T-cell (primary cell): ENCODE measurements at regions not wholly inside any gene's neighbourhood (a gene's known extent, or its start where the extent isn't known, plus 50 kb on each side); places are given as distances from the start of the nearest gene placed in this dataset.

Experiments
- ATAC-seq, 4 experiments: fragments of 200-7000 bp in 3 of 4; fragments of 150-1000 bp in 1 of 4; cut with Tn5 transposase; replicated peaks in 1 of 4; 1 replicate in 3 of 4; 2 replicates in 1 of 4; pipeline ENCODE4 v1.10.0; 2021; ENCODE audit warnings: moderate library complexity in 3 of 4, mild to moderate bottlenecking in 2 of 4, moderate number of reproducible peaks in 1 of 4
- CTCF ChIA-PET, 2 donors: fragments of 300-600 bp; sonication (Branson Sonifier 250); formaldehyde crosslinking; loops; one replicate each; lab custom pipeline; 2022; ENCODE audit warnings: antibody characterized with exemption in 2 of 2; lab: Charles Lee
- POLR2A ChIA-PET, 2 donors: fragments of 300-600 bp; sonication (Branson Sonifier 250); formaldehyde crosslinking; loops; one replicate each; lab custom pipeline; 2022; ENCODE audit warnings: antibody characterized with exemption in 2 of 2; lab: Charles Lee
- DNase-seq, 35 experiments: peaks; one replicate each; pipeline versions ENCODE4 v3.0.0 to v3.0.0-alpha.2; 2013 to 2023
- H3K27ac ChIP-seq: one replicate; pipeline ENCODE4 v1.5.1; 2013; ENCODE audit warnings: low read length
- H3K27me3 ChIP-seq, 2 experiments: replicated peaks in 1 of 2; 1 replicate in 1 of 2; 2 replicates in 1 of 2; pipeline versions ENCODE4 v1.6.1 to v1.7.0; 2013; ENCODE audit warnings: low read length in 1 of 2, mixed read lengths in 1 of 2; ENCODE audit not compliant: control insufficient read depth in 2 of 2, insufficient read depth in 2 of 2; ENCODE audit errors: extremely low read depth in 1 of 2
- H3K36me3 ChIP-seq, 2 donors: 1 replicate in 1 of 2; 2 replicates in 1 of 2; pipeline versions ENCODE4 v1.6.1 to v1.7.0; 2013; ENCODE audit warnings: low read length in 1 of 2; ENCODE audit not compliant: control insufficient read depth in 2 of 2, insufficient read depth in 1 of 2; ENCODE audit errors: extremely low read depth in 1 of 2
- H3K4me1 ChIP-seq, 2 experiments: 1 replicate in 1 of 2; 2 replicates in 1 of 2; pipeline versions ENCODE4 v1.6.1 to v1.7.0; 2013; ENCODE audit warnings: low read length in 2 of 2, mixed read lengths in 1 of 2; ENCODE audit not compliant: insufficient read depth in 2 of 2, control insufficient read depth in 1 of 2; ENCODE audit errors: extremely low read depth in 1 of 2
- H3K4me3 ChIP-seq, 2 donors: 1 replicate in 1 of 2; 2 replicates in 1 of 2; pipeline versions ENCODE4 v1.5.1 to v1.7.0; 2013; ENCODE audit warnings: mild to moderate bottlenecking in 2 of 2, low read length in 1 of 2, moderate library complexity in 1 of 2; ENCODE audit not compliant: control insufficient read depth in 1 of 2; ENCODE audit errors: extremely low read depth in 1 of 2
- H3K9me3 ChIP-seq: 2 replicates; pipeline ENCODE4 v1.7.0; 2013
- H3K27ac Mint-ChIP-seq, 2 donors: one replicate each; pipeline ENCODE4 v1.8.0; 2020 to 2021; ENCODE audit warnings: mild to moderate bottlenecking in 2 of 2, mixed read lengths in 2 of 2
- H3K27me3 Mint-ChIP-seq, 2 donors: one replicate each; pipeline ENCODE4 v1.8.0; 2021 to 2022; ENCODE audit warnings: mixed read lengths in 2 of 2
- H3K36me3 Mint-ChIP-seq: one replicate; pipeline ENCODE4 v1.8.0; 2021; ENCODE audit warnings: mixed read lengths
- H3K4me1 Mint-ChIP-seq, 3 donors: one replicate each; pipeline ENCODE4 v1.8.0; 2020 to 2022; ENCODE audit warnings: mixed read lengths in 3 of 3, mild to moderate bottlenecking in 1 of 3
- H3K4me3 Mint-ChIP-seq, 3 donors: one replicate each; pipeline ENCODE4 v1.8.0; 2020 to 2022; ENCODE audit warnings: mild to moderate bottlenecking in 3 of 3, mixed read lengths in 3 of 3, moderate library complexity in 3 of 3
- H3K9me3 Mint-ChIP-seq, 3 donors: one replicate each; pipeline ENCODE4 v1.8.0; 2020 to 2022; ENCODE audit warnings: mixed read lengths in 3 of 3
- WGBS: methylation state at CpG from one replicate; pipeline ENCODE4 v1.1.5; 2013; ENCODE audit warnings: missing lambda C conversion rate; ENCODE audit not compliant: insufficient coverage; 5-methylcytosine and 5-hydroxymethylcytosine counted together

GRCh38 chr14:58823312-58823711, 185.6 kb downstream of the DACT1 start:
- peaks cover 0 to 3% of the 10 kb centered on the region in 2 experiments for H3K27me3 ChIP-seq
- H3K36me3 Mint-ChIP-seq: no peaks in the 10 kb centered on the region
- no CpG with 5 or more reads among the region's 2 CpGs for WGBS
- H3K9me3 Mint-ChIP-seq: peaks cover 0 to 3% (median 3%) of the 10 kb centered on the region in 3 donors
- ChIA-PET CTCF (interaction anchor here in 1 of 2 donors (0.6 kb wide), 1 partner anchor 41 kb away, joined by 3 read pairs; no protein-coding TSS in a partner anchor), POLR2A (no interaction called here)
- H3K36me3 ChIP-seq: no peaks in the 10 kb centered on the region
- H3K4me3 ChIP-seq: no peak overlapping the region
- H3K4me1 ChIP-seq: no peaks in the 10 kb centered on the region
- H3K27me3 Mint-ChIP-seq: peaks cover 0 to 3% of the 10 kb centered on the region in 2 donors
- no peak overlapping the region for H3K27ac ChIP-seq
- H3K4me3 Mint-ChIP-seq: no peak overlapping the region
- H3K9me3 ChIP-seq: no peaks in the 10 kb centered on the region
- DNase-seq: no peak
- no peak for ATAC-seq
- no peaks in the 10 kb centered on the region for H3K4me1 Mint-ChIP-seq
- H3K27ac Mint-ChIP-seq: no peak overlapping the region

DNA sequence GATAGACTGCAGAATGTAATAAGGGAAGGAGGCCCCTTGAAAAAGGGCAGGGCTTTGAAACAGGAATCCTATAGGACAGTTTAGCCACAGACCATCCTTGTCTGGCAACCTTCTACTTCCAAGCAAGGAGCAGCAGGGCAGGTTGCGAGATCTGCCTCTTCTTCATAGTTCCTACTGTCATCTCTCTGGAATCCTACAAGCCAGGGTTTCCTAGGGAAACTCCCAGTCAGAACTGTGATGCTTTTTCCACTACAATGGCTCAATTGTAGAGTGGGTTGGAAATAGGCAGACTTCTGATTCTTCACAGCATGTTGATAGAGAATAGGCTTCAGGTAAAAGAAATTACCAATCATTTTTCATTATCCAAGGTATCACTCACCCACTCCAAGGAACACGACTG, 186.3 kb downstream of the DACT1 start:
- no CpG with 5 or more reads among the region's 2 CpGs for WGBS
- Mint-ChIP-seq H3K4me1 (peaks cover 0 to under 1% (median 0%) of the 10 kb centered on the region in 3 donors), H3K4me3 (no peak overlapping the region), H3K36me3 (no peaks in the 10 kb centered on the region), H3K27ac (no peak overlapping the region), H3K27me3 (no peaks in the 10 kb centered on the region), H3K9me3 (peaks cover 0 to 3% (median 3%) of the 10 kb centered on the region in 3 donors)
- Histone ChIP-seq H3K27me3 (peaks cover 0 to 3% of the 10 kb centered on the region in 2 experiments), H3K4me1 (no peaks in the 10 kb centered on the region), H3K36me3 (no peaks in the 10 kb centered on the region), H3K27ac (no peak overlapping the region), H3K4me3 (no peak overlapping the region), H3K9me3 (no peaks in the 10 kb centered on the region)
- CTCF ChIA-PET: no interaction called here
- no peak for ATAC-seq
- POLR2A ChIA-PET: no interaction called here
- no peak for DNase-seq

GRCh38 chr14:58824796-58825195, 187.0 kb downstream of the DACT1 start:
- peaks cover 0 to 3% of the 10 kb centered on the region in 2 experiments for H3K27me3 ChIP-seq
- ATAC-seq (no peak), DNase-seq (no peak)
- H3K9me3 ChIP-seq: no peaks in the 10 kb centered on the region
- H3K27ac ChIP-seq: no peak overlapping the region
- peaks cover 0 to 3% (median 3%) of the 10 kb centered on the region in 3 donors for H3K9me3 Mint-ChIP-seq
- POLR2A ChIA-PET: no interaction called here
- H3K4me1 ChIP-seq: no peaks in the 10 kb centered on the region
- H3K4me3 ChIP-seq: no peak overlapping the region
- 80% methylated on average over 1 of the region's 3 CpGs for WGBS
- no peak overlapping the region for H3K4me3 Mint-ChIP-seq
- H3K27ac Mint-ChIP-seq: no peak overlapping the region
- peaks cover 0 to 6% (median 5%) of the 10 kb centered on the region in 3 donors for H3K4me1 Mint-ChIP-seq
- no peaks in the 10 kb centered on the region for H3K36me3 Mint-ChIP-seq
- CTCF ChIA-PET: no interaction called here
- no peaks in the 10 kb centered on the region for H3K27me3 Mint-ChIP-seq
- H3K36me3 ChIP-seq: no peaks in the 10 kb centered on the region

DNA sequence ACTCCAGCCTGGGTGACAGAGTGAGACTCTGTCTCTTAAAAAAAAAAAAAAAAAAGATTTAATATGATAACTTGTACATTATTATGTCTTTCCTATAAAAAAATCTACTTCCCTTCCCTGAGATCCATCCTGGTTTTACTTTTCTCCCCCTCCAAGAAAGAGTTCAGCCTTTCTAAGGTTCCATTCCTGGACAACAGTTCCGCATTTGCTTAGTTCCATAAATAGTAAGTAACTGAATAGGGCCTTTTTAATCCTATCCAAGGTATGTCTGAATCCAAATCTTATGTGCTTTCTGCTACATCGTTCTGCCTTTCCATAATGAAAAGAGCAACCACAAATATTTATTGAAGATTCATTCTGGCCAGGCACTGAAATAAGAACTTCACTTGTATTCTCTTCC, 187.8 kb downstream of the DACT1 start:
- Mint-ChIP-seq H3K27me3 (no peaks in the 10 kb centered on the region), H3K27ac (no peak overlapping the region), H3K36me3 (no peaks in the 10 kb centered on the region), H3K4me3 (no peak overlapping the region), H3K4me1 (peaks cover 0 to 13% (median 5%) of the 10 kb centered on the region in 3 donors), H3K9me3 (peaks cover 0 to 3% (median 3%) of the 10 kb centered on the region in 3 donors)
- Histone ChIP-seq H3K36me3 (no peaks in the 10 kb centered on the region), H3K4me3 (no peak overlapping the region), H3K27me3 (peaks cover 0 to 3% of the 10 kb centered on the region in 2 experiments), H3K27ac (no peak overlapping the region), H3K4me1 (no peaks in the 10 kb centered on the region), H3K9me3 (no peaks in the 10 kb centered on the region)
- no peak for DNase-seq
- 80% methylated on average over 1 of the region's 2 CpGs for WGBS
- no peak for ATAC-seq
- CTCF ChIA-PET: no interaction called here
- POLR2A ChIA-PET: no interaction called here

DNA sequence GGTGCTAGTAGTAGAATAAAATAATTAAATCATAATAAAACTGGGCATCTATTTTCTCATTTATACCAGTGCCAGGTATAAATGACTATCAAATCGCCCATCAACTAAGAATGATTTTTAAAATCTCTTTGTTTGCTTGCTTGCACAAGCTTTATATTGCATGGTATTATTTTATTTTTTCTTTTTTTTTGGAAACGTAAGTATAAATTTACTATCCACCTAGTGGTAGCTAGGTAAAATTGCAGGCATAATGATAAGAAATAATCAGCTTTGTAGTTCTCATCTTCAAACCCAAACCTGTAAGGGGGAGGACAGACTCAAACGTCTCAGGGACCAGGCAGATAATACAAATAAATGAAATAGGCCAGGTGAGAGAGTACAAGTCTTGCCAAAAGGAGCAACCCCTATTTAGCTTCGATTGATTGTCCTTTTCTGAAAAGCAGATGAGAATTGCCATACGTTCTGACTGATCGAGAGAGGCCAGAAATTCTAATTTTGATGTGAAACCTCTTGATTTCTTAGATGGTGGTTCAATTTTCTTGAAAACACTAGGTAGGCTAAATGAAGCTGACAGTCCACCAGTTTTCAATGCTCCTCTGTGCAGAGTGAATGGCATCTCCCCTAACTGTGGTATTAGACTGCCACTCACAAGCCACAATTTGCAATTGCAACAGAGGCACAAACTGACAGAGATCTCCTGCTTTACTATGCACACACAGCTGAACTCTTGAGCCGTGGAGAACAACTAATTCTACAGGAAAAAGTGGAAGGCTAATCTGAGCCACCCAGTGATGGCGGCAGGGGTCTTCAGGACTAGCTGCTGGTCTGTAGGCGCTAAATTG, 189.3 kb downstream of the DACT1 start:
- ChIA-PET POLR2A (interaction anchor here in 1 of 2 donors (0.6 kb wide), 1 partner anchor 9 kb away, joined by 3 read pairs; no protein-coding TSS in a partner anchor), CTCF (interaction anchor here in 1 of 2 donors (0.6 kb wide), 1 partner anchor 286 kb away, joined by 3 read pairs; no protein-coding TSS in a partner anchor)
- DNase-seq: no peak
- Histone ChIP-seq H3K4me1 (no peaks in the 10 kb centered on the region), H3K36me3 (no peaks in the 10 kb centered on the region), H3K9me3 (no peaks in the 10 kb centered on the region), H3K27ac (no peak overlapping the region), H3K4me3 (no peak overlapping the region), H3K27me3 (peaks cover 0 to 3% of the 10 kb centered on the region in 2 experiments)
- no peak overlapping the region for H3K4me3 Mint-ChIP-seq
- WGBS: 85% methylated on average over 6 of the region's 9 CpGs
- no peaks in the 10 kb centered on the region for H3K36me3 Mint-ChIP-seq
- ATAC-seq: no peak
- peaks cover 0 to 13% (median 5%) of the 10 kb centered on the region in 3 donors for H3K4me1 Mint-ChIP-seq
- H3K9me3 Mint-ChIP-seq: peaks cover 0 to 3% (median 3%) of the 10 kb centered on the region in 3 donors
- H3K27me3 Mint-ChIP-seq: no peaks in the 10 kb centered on the region
- no peak overlapping the region for H3K27ac Mint-ChIP-seq

GRCh38 chr14:58828298-58828697, 190.5 kb downstream of the DACT1 start:
- peaks cover 0 to 3% (median 3%) of the 10 kb centered on the region in 3 donors for H3K9me3 Mint-ChIP-seq
- POLR2A ChIA-PET: no interaction called here
- Histone ChIP-seq H3K4me1 (no peaks in the 10 kb centered on the region), H3K9me3 (no peaks in the 10 kb centered on the region), H3K4me3 (no peak overlapping the region), H3K27me3 (peaks cover 0 to 3% of the 10 kb centered on the region in 2 experiments), H3K36me3 (no peaks in the 10 kb centered on the region), H3K27ac (no peak overlapping the region)
- CTCF ChIA-PET: no interaction called here
- 85% methylated on average over 2 of the region's 15 CpGs for WGBS
- no peak overlapping the region for H3K4me3 Mint-ChIP-seq
- DNase-seq: no peak
- ATAC-seq: no peak
- peaks cover 0 to 13% (median 5%) of the 10 kb centered on the region in 3 donors for H3K4me1 Mint-ChIP-seq
- H3K36me3 Mint-ChIP-seq: no peaks in the 10 kb centered on the region
- no peak overlapping the region for H3K27ac Mint-ChIP-seq
- no peaks in the 10 kb centered on the region for H3K27me3 Mint-ChIP-seq
